ENCODE measurements at regions not wholly inside any gene's neighbourhood (a gene's known extent, or its start where the extent isn't known, plus 50 kb on each side); places are given as distances from the start of the nearest gene placed in this dataset.
"Not testable (repeated sequence)": the region's sequence is repeated elsewhere in the genome, so short reads cannot be mapped to it uniquely, and the experiment has no call there.

- DNase-seq (ENCODE audit: low spot score), result no peak
Observed at GRCh38 chr14:105600939-105601359, 74.6 kb downstream of the TMEM121 start.

GRCh38 chr14:105601360-105602242 lies 75.2 kb downstream of the TMEM121 start:
- no peak for DNase-seq (ENCODE audit: low spot score)

GRCh38 chr14:105602243-105602750 lies 75.9 kb downstream of the TMEM121 start:
- no peak for DNase-seq (ENCODE audit: low spot score)

GRCh38 chr14:105602799-105603793 lies 76.7 kb downstream of the TMEM121 start:
- DNase-seq (ENCODE audit: low spot score), result no peak

- not testable (repeated sequence) for DNase-seq (ENCODE audit: low spot score)
Observed at GRCh38 chr14:105604531-105605463, 78.4 kb downstream of the TMEM121 start.

- no peak for DNase-seq (ENCODE audit: low spot score)
Observed at GRCh38 chr14:105605464-105606304, 79.3 kb downstream of the TMEM121 start.

- not testable (repeated sequence) for DNase-seq (ENCODE audit: low spot score)
Observed at GRCh38 chr14:105606305-105606975, 80.1 kb downstream of the TMEM121 start.

- not testable (repeated sequence) for DNase-seq (ENCODE audit: low spot score)
Observed at GRCh38 chr14:105607025-105607424, 80.6 kb downstream of the TMEM121 start.

- not testable (repeated sequence) for DNase-seq (ENCODE audit: low spot score)
Observed at GRCh38 chr14:105614987-105615386, 88.6 kb downstream of the TMEM121 start.

- not testable (repeated sequence) for DNase-seq (ENCODE audit: low spot score)
Observed at GRCh38 chr14:105615986-105616801, 89.8 kb downstream of the TMEM121 start.

- no peak for DNase-seq (ENCODE audit: low spot score)
Observed at GRCh38 chr14:105616802-105617192, 90.4 kb downstream of the TMEM121 start.

GRCh38 chr14:105617201-105617777 lies 90.9 kb downstream of the TMEM121 start:
- DNase-seq (ENCODE audit: low spot score), result peak; percentile 8

- not testable (repeated sequence) for DNase-seq (ENCODE audit: low spot score)
Observed at GRCh38 chr14:105617805-105618204, 91.4 kb downstream of the TMEM121 start.

- DNase-seq (ENCODE audit: low spot score), result not testable (repeated sequence)
Observed at GRCh38 chr14:105619324-105619723, 92.9 kb downstream of the TMEM121 start.

GRCh38 chr14:105620178-105620864 lies 93.9 kb downstream of the TMEM121 start:
- not testable (repeated sequence) for DNase-seq (ENCODE audit: low spot score)

GRCh38 chr14:105620865-105621471 lies 94.6 kb downstream of the TMEM121 start:
- not testable (repeated sequence) for DNase-seq (ENCODE audit: low spot score)
